HEK293 (cell line): ENCODE measurements at regions not wholly inside any gene's neighbourhood (a gene's known extent, or its start where the extent isn't known, plus 50 kb on each side); places are given as distances from the start of the nearest gene placed in this dataset.

Experiments
- PRDM10 ChIP-seq: fragments of 450-650 bp; formaldehyde crosslinking; IDR thresholded peaks from 2 replicates; pipeline ENCODE4 v1.5.1; 2016; ENCODE audit warnings: missing biosample characterization, missing genetic modification characterization
- TCF7L2 ChIP-seq: IDR thresholded peaks from 2 replicates; pipeline ENCODE4 v1.6.1; 2011; ENCODE audit warnings: low read depth, mild to moderate bottlenecking, inconsistent platforms, low read length, moderate library complexity, borderline replicate concordance
- ZBTB1 ChIP-seq: fragments of 450-650 bp; formaldehyde crosslinking; IDR thresholded peaks from 2 replicates; pipeline ENCODE4 v1.5.1; 2016; ENCODE audit warnings: missing biosample characterization, missing genetic modification characterization
- ZBTB21 ChIP-seq: fragments of 450-650 bp; formaldehyde crosslinking; IDR thresholded peaks from 2 replicates; pipeline ENCODE4 v1.5.1; 2017; ENCODE audit warnings: missing biosample characterization, missing genetic modification characterization
- ZNF341 ChIP-seq: fragments of 450-650 bp; formaldehyde crosslinking; IDR thresholded peaks from 2 replicates; pipeline ENCODE4; 2016; ENCODE audit warnings: low read depth, missing biosample characterization, missing genetic modification characterization
- ZNF423 ChIP-seq: fragments of 450-650 bp; formaldehyde crosslinking; IDR thresholded peaks from 2 replicates; pipeline ENCODE4 v1.5.1; 2016; ENCODE audit warnings: missing biosample characterization, missing genetic modification characterization
- ZNF449 ChIP-seq: fragments of 450-650 bp; formaldehyde crosslinking; IDR thresholded peaks from 2 replicates; pipeline ENCODE4 v1.5.1; 2017; ENCODE audit warnings: missing biosample characterization, mild to moderate bottlenecking, missing genetic modification characterization, moderate library complexity
- ZNF530 ChIP-seq: fragments of 450-650 bp; formaldehyde crosslinking; IDR thresholded peaks from 2 replicates; pipeline ENCODE4 v1.5.1; 2016; ENCODE audit warnings: low read depth, missing biosample characterization, missing genetic modification characterization
- ZNF747 ChIP-seq: fragments of 450-650 bp; formaldehyde crosslinking; IDR thresholded peaks from 2 replicates; pipeline ENCODE4 v1.5.1; 2016; ENCODE audit warnings: missing biosample characterization, missing genetic modification characterization
- TF ChIP-seq, protein P1 (sequence below): fragments of 450-650 bp; formaldehyde crosslinking; IDR thresholded peaks from 2 replicates; pipeline ENCODE4 v1.5.1; 2016; ENCODE audit warnings: missing biosample characterization, missing genetic modification characterization
- TF ChIP-seq, protein P2 (sequence below): fragments of 450-650 bp; formaldehyde crosslinking; IDR thresholded peaks from 2 replicates; pipeline ENCODE4 v1.5.1; 2016; ENCODE audit warnings: missing biosample characterization, missing genetic modification characterization
- TF ChIP-seq, protein P3 (sequence below): fragments of 450-650 bp; formaldehyde crosslinking; IDR thresholded peaks from 2 replicates; pipeline ENCODE4 v1.5.1; 2016; ENCODE audit warnings: missing biosample characterization, missing genetic modification characterization
- TF ChIP-seq, protein P4 (sequence below): fragments of 450-650 bp; formaldehyde crosslinking; IDR thresholded peaks from 2 replicates; pipeline ENCODE4 v1.5.1; 2016; ENCODE audit warnings: missing biosample characterization, missing genetic modification characterization, low read depth

GRCh38 chr22:25352294-25352680, 132.8 kb downstream of the CRYBB2 start:
- no peak for TF ChIP-seq ZNF747 (tag by site-specific recombination)
- no peak for TF ChIP-seq PRDM10 (tag by site-specific recombination)
- TF ChIP-seq ZNF530 (tag by site-specific recombination): no peak
- TF ChIP-seq ZBTB21 (tag by site-specific recombination): no peak
- TF ChIP-seq, protein P1, sequence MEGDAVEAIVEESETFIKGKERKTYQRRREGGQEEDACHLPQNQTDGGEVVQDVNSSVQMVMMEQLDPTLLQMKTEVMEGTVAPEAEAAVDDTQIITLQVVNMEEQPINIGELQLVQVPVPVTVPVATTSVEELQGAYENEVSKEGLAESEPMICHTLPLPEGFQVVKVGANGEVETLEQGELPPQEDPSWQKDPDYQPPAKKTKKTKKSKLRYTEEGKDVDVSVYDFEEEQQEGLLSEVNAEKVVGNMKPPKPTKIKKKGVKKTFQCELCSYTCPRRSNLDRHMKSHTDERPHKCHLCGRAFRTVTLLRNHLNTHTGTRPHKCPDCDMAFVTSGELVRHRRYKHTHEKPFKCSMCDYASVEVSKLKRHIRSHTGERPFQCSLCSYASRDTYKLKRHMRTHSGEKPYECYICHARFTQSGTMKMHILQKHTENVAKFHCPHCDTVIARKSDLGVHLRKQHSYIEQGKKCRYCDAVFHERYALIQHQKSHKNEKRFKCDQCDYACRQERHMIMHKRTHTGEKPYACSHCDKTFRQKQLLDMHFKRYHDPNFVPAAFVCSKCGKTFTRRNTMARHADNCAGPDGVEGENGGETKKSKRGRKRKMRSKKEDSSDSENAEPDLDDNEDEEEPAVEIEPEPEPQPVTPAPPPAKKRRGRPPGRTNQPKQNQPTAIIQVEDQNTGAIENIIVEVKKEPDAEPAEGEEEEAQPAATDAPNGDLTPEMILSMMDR (tag by site-specific recombination): no peak
- no peak for TF ChIP-seq ZNF423 (tag by site-specific recombination)
- TF ChIP-seq, protein P2, sequence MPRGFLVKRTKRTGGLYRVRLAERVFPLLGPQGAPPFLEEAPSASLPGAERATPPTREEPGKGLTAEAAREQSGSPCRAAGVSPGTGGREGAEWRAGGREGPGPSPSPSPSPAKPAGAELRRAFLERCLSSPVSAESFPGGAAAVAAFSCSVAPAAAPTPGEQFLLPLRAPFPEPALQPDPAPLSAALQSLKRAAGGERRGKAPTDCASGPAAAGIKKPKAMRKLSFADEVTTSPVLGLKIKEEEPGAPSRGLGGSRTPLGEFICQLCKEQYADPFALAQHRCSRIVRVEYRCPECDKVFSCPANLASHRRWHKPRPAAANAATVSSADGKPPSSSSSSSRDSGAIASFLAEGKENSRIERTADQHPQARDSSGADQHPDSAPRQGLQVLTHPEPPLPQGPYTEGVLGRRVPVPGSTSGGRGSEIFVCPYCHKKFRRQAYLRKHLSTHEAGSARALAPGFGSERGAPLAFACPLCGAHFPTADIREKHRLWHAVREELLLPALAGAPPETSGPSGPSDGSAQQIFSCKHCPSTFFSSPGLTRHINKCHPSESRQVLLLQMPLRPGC: no peak
- TF ChIP-seq ZNF449: no peak
- TF ChIP-seq, protein P3, sequence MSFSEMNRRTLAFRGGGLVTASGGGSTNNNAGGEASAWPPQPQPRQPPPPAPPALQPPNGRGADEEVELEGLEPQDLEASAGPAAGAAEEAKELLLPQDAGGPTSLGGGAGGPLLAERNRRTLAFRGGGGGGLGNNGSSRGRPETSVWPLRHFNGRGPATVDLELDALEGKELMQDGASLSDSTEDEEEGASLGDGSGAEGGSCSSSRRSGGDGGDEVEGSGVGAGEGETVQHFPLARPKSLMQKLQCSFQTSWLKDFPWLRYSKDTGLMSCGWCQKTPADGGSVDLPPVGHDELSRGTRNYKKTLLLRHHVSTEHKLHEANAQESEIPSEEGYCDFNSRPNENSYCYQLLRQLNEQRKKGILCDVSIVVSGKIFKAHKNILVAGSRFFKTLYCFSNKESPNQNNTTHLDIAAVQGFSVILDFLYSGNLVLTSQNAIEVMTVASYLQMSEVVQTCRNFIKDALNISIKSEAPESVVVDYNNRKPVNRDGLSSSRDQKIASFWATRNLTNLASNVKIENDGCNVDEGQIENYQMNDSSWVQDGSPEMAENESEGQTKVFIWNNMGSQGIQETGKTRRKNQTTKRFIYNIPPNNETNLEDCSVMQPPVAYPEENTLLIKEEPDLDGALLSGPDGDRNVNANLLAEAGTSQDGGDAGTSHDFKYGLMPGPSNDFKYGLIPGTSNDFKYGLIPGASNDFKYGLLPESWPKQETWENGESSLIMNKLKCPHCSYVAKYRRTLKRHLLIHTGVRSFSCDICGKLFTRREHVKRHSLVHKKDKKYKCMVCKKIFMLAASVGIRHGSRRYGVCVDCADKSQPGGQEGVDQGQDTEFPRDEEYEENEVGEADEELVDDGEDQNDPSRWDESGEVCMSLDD (tag by site-specific recombination): no peak
- no peak for TF ChIP-seq ZNF341 (tag by site-specific recombination)
- no peak for TF ChIP-seq ZBTB1 (tag by site-specific recombination)
- no peak for TF ChIP-seq TCF7L2
- TF ChIP-seq, protein P4, sequence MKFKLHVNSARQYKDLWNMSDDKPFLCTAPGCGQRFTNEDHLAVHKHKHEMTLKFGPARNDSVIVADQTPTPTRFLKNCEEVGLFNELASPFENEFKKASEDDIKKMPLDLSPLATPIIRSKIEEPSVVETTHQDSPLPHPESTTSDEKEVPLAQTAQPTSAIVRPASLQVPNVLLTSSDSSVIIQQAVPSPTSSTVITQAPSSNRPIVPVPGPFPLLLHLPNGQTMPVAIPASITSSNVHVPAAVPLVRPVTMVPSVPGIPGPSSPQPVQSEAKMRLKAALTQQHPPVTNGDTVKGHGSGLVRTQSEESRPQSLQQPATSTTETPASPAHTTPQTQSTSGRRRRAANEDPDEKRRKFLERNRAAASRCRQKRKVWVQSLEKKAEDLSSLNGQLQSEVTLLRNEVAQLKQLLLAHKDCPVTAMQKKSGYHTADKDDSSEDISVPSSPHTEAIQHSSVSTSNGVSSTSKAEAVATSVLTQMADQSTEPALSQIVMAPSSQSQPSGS (tag by site-specific recombination): no peak
